A549 (cell line): ENCODE measurements at regions not wholly inside any gene's neighbourhood (a gene's known extent, or its start where the extent isn't known, plus 50 kb on each side); places are given as distances from the start of the nearest gene placed in this dataset.

ENCODE experiments used
- ATAC-seq, 2 experiments: fragments of 200-7000 bp in 1 of 2; fragments of >200 bp in 1 of 2; cut with Nextera tagmentation in 1 of 2; cut with Tn5 transposase in 1 of 2; 3 replicates each; pipeline versions ENCODE4 v1.8.0 to v1.9.1; 2018 to 2020; ENCODE audit warnings: mild to moderate bottlenecking in 1 of 2, moderate library complexity in 1 of 2
- CTCF ChIA-PET: fragments of 300-600 bp; sonication (Branson Sonifier 250); formaldehyde crosslinking; extraction: SDS; loops from one replicate; lab custom pipeline; 2021; ENCODE audit warnings: antibody characterized with exemption, inconsistent platforms; lab: Yijun Ruan, JAX
- POLR2A ChIA-PET: fragments of 350-600 bp; formaldehyde crosslinking; extraction: SDS; loops from one replicate; lab custom pipeline; 2021; ENCODE audit warnings: antibody characterized with exemption, inconsistent platforms; lab: Yijun Ruan, JAX
- DNase-seq, 2 experiments: peaks; one replicate each; pipeline versions ENCODE4 v3.0.0 to v3.0.0-alpha.2; 2011 to 2016; ENCODE audit warnings: low read depth in 1 of 2, low spot score in 1 of 2
- FAIRE-seq: peaks from 2 replicates; lab custom pipeline; 2011; peaks lifted over from hg19 to GRCh38; lab: Jason Lieb, UNC
- H3K27ac ChIP-seq, 2 experiments: fragments of >200 bp; sonication (Bioruptor Twin); formaldehyde crosslinking; 3 replicates each; pipeline ENCODE4 v1.5.1; 2016 to 2017
- H3K4me1 ChIP-seq: fragments of >200 bp; sonication (Bioruptor Twin); formaldehyde crosslinking; 3 replicates; pipeline ENCODE4 v1.6.1; 2016
- H3K4me2 ChIP-seq: fragments of >200 bp; sonication (Bioruptor Twin); formaldehyde crosslinking; 3 replicates; pipeline ENCODE4 v1.6.1; 2016
- H3K4me3 ChIP-seq: fragments of >200 bp; sonication (Bioruptor Twin); formaldehyde crosslinking; 3 replicates; pipeline ENCODE4 v1.5.1; 2016
- H3K9me3 ChIP-seq: fragments of >200 bp; sonication (Bioruptor Twin); formaldehyde crosslinking; 3 replicates; pipeline ENCODE4 v1.6.1; 2016
- BCL3 ChIP-seq: fragments of >200 bp; sonication (Bioruptor Twin); formaldehyde crosslinking; IDR thresholded peaks from 3 replicates; pipeline ENCODE4 v1.6.1; 2016
- CHD4 ChIP-seq: fragments of 200-600 bp; sonication (generic); IDR thresholded peaks from 2 replicates; pipeline ENCODE4 v1.6.1; 2016; ENCODE audit warnings: antibody characterized with exemption, mild to moderate bottlenecking, borderline replicate concordance
- E2F6 ChIP-seq: IDR thresholded peaks from 2 replicates; pipeline ENCODE4 v1.6.1; 2012; ENCODE audit warnings: low read depth, borderline replicate concordance
- EHF ChIP-seq: fragments of 250-450 bp; sonication (Bioruptor Pico); IDR thresholded peaks from 2 replicates; pipeline ENCODE4 v1.5.0; 2020; ENCODE audit warnings: mild to moderate bottlenecking
- EHMT2 ChIP-seq: fragments of 200-600 bp; sonication (generic); IDR thresholded peaks from 2 replicates; pipeline ENCODE4 v1.6.1; 2016; ENCODE audit warnings: antibody characterized with exemption, low read depth, mild to moderate bottlenecking, moderate library complexity
- ESRRA ChIP-seq: fragments of 150-350 bp; IDR thresholded peaks from 2 replicates; pipeline ENCODE4 v1.6.1; 2014; ENCODE audit warnings: mild to moderate bottlenecking, low read length, borderline replicate concordance
- FOSL2 ChIP-seq, 2 experiments: fragments of 450-650 bp in 1 of 2; fragments of >200 bp in 1 of 2; sonication (Bioruptor Twin) in 1 of 2; formaldehyde crosslinking; IDR thresholded peaks; 2 replicates each; pipeline versions ENCODE4 v1.5.0 to v1.6.1; 2016 to 2020; ENCODE audit warnings: mild to moderate bottlenecking in 1 of 2, moderate library complexity in 1 of 2
- HES2 ChIP-seq: fragments of >200 bp; sonication (Bioruptor Twin); formaldehyde crosslinking; IDR thresholded peaks from 2 replicates; pipeline ENCODE4 v1.6.1; 2016
- HEYL ChIP-seq: fragments of 250-450 bp; sonication (Bioruptor Pico); IDR thresholded peaks from 2 replicates; pipeline ENCODE4 v1.8.0; 2021; ENCODE audit warnings: mild to moderate bottlenecking, moderate library complexity
- KDM1A ChIP-seq: fragments of 200-600 bp; sonication (generic); IDR thresholded peaks from 2 replicates; pipeline ENCODE4 v1.6.1; 2016; ENCODE audit warnings: low read depth, mild to moderate bottlenecking
- MAX ChIP-seq: IDR thresholded peaks from 2 replicates; pipeline ENCODE4 v1.6.1; 2012
- NFE2L2 ChIP-seq: fragments of 150-350 bp; conservative IDR thresholded peaks from 2 replicates; pipeline ENCODE4 v1.6.1; 2014; ENCODE audit warnings: low read length
- PHF8 ChIP-seq: fragments of 200-600 bp; sonication (generic); IDR thresholded peaks from 2 replicates; pipeline ENCODE4 v1.6.1; 2016; ENCODE audit warnings: low read depth, mild to moderate bottlenecking, antibody characterized with exemption, moderate library complexity, borderline replicate concordance
- POLR2A ChIP-seq: IDR thresholded peaks from 2 replicates; pipeline ENCODE4 v1.6.1; 2012; ENCODE audit warnings: mild to moderate bottlenecking, low read length
- RARB ChIP-seq: fragments of 250-450 bp; sonication (Bioruptor Pico); IDR thresholded peaks from 2 replicates; pipeline ENCODE4 v1.8.0; 2021; ENCODE audit warnings: mild to moderate bottlenecking, moderate library complexity
- RCOR1 ChIP-seq: fragments of 150-350 bp; IDR thresholded peaks from 2 replicates; pipeline ENCODE4 v1.6.1; 2014; ENCODE audit warnings: antibody characterized with exemption, low read length, low read depth
- REST ChIP-seq: fragments of 200-600 bp; sonication (generic); IDR thresholded peaks from 2 replicates; pipeline ENCODE4 v1.6.1; 2016; ENCODE audit warnings: antibody characterized with exemption, mild to moderate bottlenecking, moderate library complexity
- TFCP2L1 ChIP-seq: fragments of 250-450 bp; sonication (Bioruptor Pico); IDR thresholded peaks from 2 replicates; pipeline ENCODE4 v1.5.0; 2021; ENCODE audit warnings: mild to moderate bottlenecking
- ZC3H11A ChIP-seq: fragments of 450-650 bp; IDR thresholded peaks from 2 replicates; pipeline ENCODE4 v1.6.1; 2014; ENCODE audit warnings: antibody characterized with exemption, mild to moderate bottlenecking
- ZSCAN20 ChIP-seq: fragments of 250-450 bp; sonication (Bioruptor Pico); IDR thresholded peaks from 2 replicates; pipeline ENCODE4 v1.8.0; 2022; ENCODE audit warnings: mild to moderate bottlenecking, moderate library complexity
- WGBS: methylation state at CpG from one replicate; pipeline ENCODE4 v1.1.6; 2017; ENCODE audit errors: missing lambda C conversion rate; 5-methylcytosine and 5-hydroxymethylcytosine counted together

- ChIA-PET CTCF (no interaction called here), POLR2A (no interaction called here)
- DNase-seq (no peak), FAIRE-seq (no peak), ATAC-seq (no peak)
- 64% methylated on average over 3 of the region's 3 CpGs for WGBS
- TF ChIP-seq PHF8 (no peak), E2F6 (no peak), NFE2L2 (no peak), RCOR1 (no peak), HES2 (no peak), POLR2A (no peak), EHF (CRISPR knock-in tag) (no peak), CHD4 (no peak), ESRRA (no peak), MAX (no peak), REST (no peak), ZC3H11A (no peak), TFCP2L1 (CRISPR knock-in tag) (no peak), EHMT2 (no peak), FOSL2 (IDR thresholded peaks at IDR 0.05) (no peak), FOSL2 (CRISPR knock-in tag; IDR thresholded peaks at IDR 0.05) (no peak), ZSCAN20 (CRISPR knock-in tag) (no peak), BCL3 (no peak), HEYL (no peak), KDM1A (no peak)
- no peak overlapping the region for H3K4me2 ChIP-seq
- H3K4me1 ChIP-seq = no peaks in the 10 kb centered on the region
- no peak overlapping the region for H3K27ac ChIP-seq
- H3K9me3 ChIP-seq = no peaks in the 10 kb centered on the region
- no peak overlapping the region for H3K4me3 ChIP-seq
Observed at GRCh38 chr12:58248599-58248998, 307.2 kb downstream of the ATP23 start.

GRCh38 chr12:58249610-58250009 lies 308.2 kb downstream of the ATP23 start:
- no peaks in the 10 kb centered on the region for H3K4me1 ChIP-seq
- FAIRE-seq (no peak), DNase-seq (no peak)
- H3K9me3 ChIP-seq = no peaks in the 10 kb centered on the region
- H3K4me3 ChIP-seq = no peak overlapping the region
- no peak for TF ChIP-seq RARB (CRISPR knock-in tag)
- no peak for TF ChIP-seq ZC3H11A
- TF ChIP-seq CHD4 = no peak
- TF ChIP-seq TFCP2L1 (CRISPR knock-in tag) = no peak
- TF ChIP-seq, all 56 proteins: peak for 0
- POLR2A ChIA-PET = no interaction called here
- Histone ChIP-seq H3K4me2 (no peak overlapping the region), H3K27ac (no peak overlapping the region)
- no peak for ATAC-seq
- 67% methylated on average over 2 of the region's 2 CpGs for WGBS
- CTCF ChIA-PET = interaction anchor here (0.8 kb wide), 1 partner anchor 9 kb away, joined by 3 read pairs; no protein-coding TSS in a partner anchor
